Prostate gland (tissue), 2 donors: ENCODE measurements at regions not wholly inside any gene's neighbourhood (a gene's known extent, or its start where the extent isn't known, plus 50 kb on each side); places are given as distances from the start of the nearest gene placed in this dataset.

Source experiments
- POLR2A ChIP-seq: fragments of 450-650 bp; IDR thresholded peaks from one replicate; pipeline ENCODE4 v1.6.1; 2016; ENCODE audit warnings: antibody characterized with exemption, mild to moderate bottlenecking
- POLR2AphosphoS5 ChIP-seq: sonication (generic); formaldehyde crosslinking; IDR thresholded peaks from one replicate; pipeline ENCODE4 v1.6.1; 2017; ENCODE audit warnings: antibody characterized with exemption
- TF ChIP-seq, protein P1 (sequence below), 4 experiments: fragments of 200-600 bp in 2 of 4; fragments of 450-650 bp in 2 of 4; sonication (generic) in 2 of 4; IDR thresholded peaks; 1 replicate in 3 of 4; 2 replicates in 1 of 4; pipeline ENCODE4 v1.5.1; 2016 to 2019; ENCODE audit warnings: antibody characterized with exemption in 4 of 4, mild to moderate bottlenecking in 2 of 4, moderate library complexity in 2 of 4

DNA sequence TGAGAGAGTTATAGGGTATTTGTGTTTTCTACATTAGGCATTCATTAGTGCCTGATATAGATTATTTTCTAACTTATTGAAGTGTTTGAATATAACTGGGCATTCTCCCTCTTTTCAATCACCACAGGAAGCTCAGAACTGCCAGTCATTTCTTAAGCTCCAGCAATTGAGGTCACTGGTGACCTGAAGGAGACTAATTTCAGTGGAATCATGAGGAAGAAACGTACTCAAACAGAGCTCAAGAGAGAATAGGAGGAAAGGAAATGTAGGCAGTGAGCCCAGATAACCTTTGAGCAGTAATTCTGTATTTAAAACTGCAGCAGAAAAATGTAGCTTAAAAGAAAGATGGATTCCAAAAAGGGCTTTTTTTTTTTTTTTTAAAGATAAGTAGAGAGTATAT, 1035.5 kb downstream of the SOCS6 start:
- TF ChIP-seq POLR2A (no peak), POLR2AphosphoS5 (no peak)
- TF ChIP-seq, protein P1, sequence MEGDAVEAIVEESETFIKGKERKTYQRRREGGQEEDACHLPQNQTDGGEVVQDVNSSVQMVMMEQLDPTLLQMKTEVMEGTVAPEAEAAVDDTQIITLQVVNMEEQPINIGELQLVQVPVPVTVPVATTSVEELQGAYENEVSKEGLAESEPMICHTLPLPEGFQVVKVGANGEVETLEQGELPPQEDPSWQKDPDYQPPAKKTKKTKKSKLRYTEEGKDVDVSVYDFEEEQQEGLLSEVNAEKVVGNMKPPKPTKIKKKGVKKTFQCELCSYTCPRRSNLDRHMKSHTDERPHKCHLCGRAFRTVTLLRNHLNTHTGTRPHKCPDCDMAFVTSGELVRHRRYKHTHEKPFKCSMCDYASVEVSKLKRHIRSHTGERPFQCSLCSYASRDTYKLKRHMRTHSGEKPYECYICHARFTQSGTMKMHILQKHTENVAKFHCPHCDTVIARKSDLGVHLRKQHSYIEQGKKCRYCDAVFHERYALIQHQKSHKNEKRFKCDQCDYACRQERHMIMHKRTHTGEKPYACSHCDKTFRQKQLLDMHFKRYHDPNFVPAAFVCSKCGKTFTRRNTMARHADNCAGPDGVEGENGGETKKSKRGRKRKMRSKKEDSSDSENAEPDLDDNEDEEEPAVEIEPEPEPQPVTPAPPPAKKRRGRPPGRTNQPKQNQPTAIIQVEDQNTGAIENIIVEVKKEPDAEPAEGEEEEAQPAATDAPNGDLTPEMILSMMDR (IDR thresholded peaks at IDR 0.05), result no peak
